HepG2 (cell line): ENCODE measurements at regions not wholly inside any gene's neighbourhood (a gene's known extent, or its start where the extent isn't known, plus 50 kb on each side); places are given as distances from the start of the nearest gene placed in this dataset.

Source experiments
- ATAC-seq: fragments of 200-7000 bp; cut with Tn5 transposase; 3 replicates; pipeline ENCODE4 v1.9.1; 2020; ENCODE audit warnings: mild to moderate bottlenecking, moderate library complexity
- BruUV-seq: library from RNA; stranded (reverse); fragments of 400-500 nt; replicated peaks from 2 replicates; lab custom pipeline; 2021; lab: Mats Ljungman, UMichigan
- CTCF ChIA-PET: fragments of 300-600 bp; formaldehyde crosslinking; extraction: SDS; loops from one replicate; lab custom pipeline; 2021; ENCODE audit warnings: low total read pairs, inconsistent platforms, low intra/inter-chr PET ratio; lab: Yijun Ruan, JAX
- POLR2A ChIA-PET: fragments of 350-600 bp; sonication (Branson Sonifier 250); formaldehyde crosslinking; loops from one replicate; lab custom pipeline; 2020; ENCODE audit warnings: antibody characterized with exemption, inconsistent platforms; lab: Yijun Ruan, JAX
- DNase-seq: peaks from one replicate; pipeline ENCODE4 v3.0.0-alpha.2; 2015; ENCODE audit warnings: low spot score
- FAIRE-seq: peaks from 3 replicates; lab custom pipeline; 2011; peaks lifted over from hg19 to GRCh38; lab: Jason Lieb, UNC
- H2AFZ ChIP-seq: one replicate; pipeline ENCODE4 v1.6.1; 2011; ENCODE audit warnings: low read length, inconsistent platforms
- H3K27ac ChIP-seq: fragments of 300-600 bp; 3 replicates; pipeline ENCODE4 v1.8.0; 2011; ENCODE audit warnings: mixed run types, mild to moderate bottlenecking, mixed read lengths, low read length, inconsistent platforms; ENCODE audit not compliant: insufficient read depth; ENCODE audit errors: extremely low read length
- H3K27me3 ChIP-seq, 2 experiments: fragments of 200-600 bp in 1 of 2; 2 replicates in 1 of 2; 3 replicates in 1 of 2; pipeline versions ENCODE4 v1.6.0 to v1.8.0; 2011; ENCODE audit warnings: low read length in 2 of 2, mild to moderate bottlenecking in 2 of 2, moderate library complexity in 2 of 2, inconsistent platforms in 1 of 2; ENCODE audit not compliant: insufficient read depth in 2 of 2, control insufficient read depth in 1 of 2
- H3K36me3 ChIP-seq, 2 experiments: fragments of 200-600 bp in 1 of 2; replicated peaks in 1 of 2; 2 replicates in 1 of 2; 3 replicates in 1 of 2; pipeline versions ENCODE4 v1.5.1 to v1.8.0; 2011; ENCODE audit warnings: low read length in 2 of 2, inconsistent platforms in 1 of 2; ENCODE audit not compliant: insufficient read depth in 2 of 2, control insufficient read depth in 1 of 2
- H3K4me1 ChIP-seq: 2 replicates; pipeline ENCODE4 v1.5.1; 2012; ENCODE audit warnings: low read length, inconsistent platforms; ENCODE audit not compliant: insufficient read depth
- H3K4me2 ChIP-seq: 2 replicates; pipeline ENCODE4 v1.6.0; 2011; ENCODE audit warnings: low read depth, low read length, inconsistent platforms
- H3K4me3 ChIP-seq, 3 experiments: fragments of 200-600 bp in 1 of 3; sonication (generic), shearing (Covaris generic) in 1 of 3; replicated peaks in 1 of 3; 2 replicates each; pipeline ENCODE4 v1.5.1; 2011 to 2016; ENCODE audit warnings: low read length in 3 of 3, inconsistent platforms in 2 of 3, low read depth in 2 of 3, mild to moderate bottlenecking in 2 of 3, control low read depth in 1 of 3, mixed read lengths in 1 of 3; ENCODE audit not compliant: insufficient read depth in 1 of 3
- H3K79me2 ChIP-seq: one replicate; pipeline ENCODE4 v1.6.1; 2011; ENCODE audit warnings: low read length, inconsistent platforms; ENCODE audit not compliant: insufficient read depth
- H3K9ac ChIP-seq: 2 replicates; pipeline ENCODE4 v1.6.0; 2011; ENCODE audit warnings: mild to moderate bottlenecking, low read depth, low read length, inconsistent platforms; ENCODE audit not compliant: insufficient read depth
- H3K9me3 ChIP-seq: 2 replicates; pipeline ENCODE4 v1.5.1; 2012; ENCODE audit warnings: mild to moderate bottlenecking, low read length
- H4K20me1 ChIP-seq: 2 replicates; pipeline ENCODE4 v1.6.0; 2011; ENCODE audit warnings: inconsistent platforms, mild to moderate bottlenecking, low read length, moderate library complexity; ENCODE audit not compliant: insufficient read depth
- CBX1 ChIP-seq: IDR thresholded peaks from one replicate; pipeline ENCODE4 v1.6.1; 2016; ENCODE audit warnings: antibody characterized with exemption, low read depth
- NR1H2 ChIP-seq: sonication (generic); formaldehyde crosslinking; IDR thresholded peaks from 2 replicates; pipeline ENCODE4 v1.8.1; 2022; ENCODE audit warnings: low read depth, missing genetic modification reagents, borderline replicate concordance
- NR2F1 ChIP-seq, 2 experiments: fragments of 450-650 bp in 1 of 2; formaldehyde crosslinking in 1 of 2; IDR thresholded peaks; 2 replicates each; pipeline versions ENCODE4 v1.5.0 to v1.6.1; 2016 to 2020; ENCODE audit warnings: mild to moderate bottlenecking in 1 of 2, missing compliant biosample characterization in 1 of 2, missing genetic modification reagents in 1 of 2, moderate library complexity in 1 of 2
- PCBP1 ChIP-seq: fragments of 200-400 bp; formaldehyde crosslinking; IDR thresholded peaks from 2 replicates; pipeline ENCODE4 v1.6.1; 2017; ENCODE audit warnings: mild to moderate bottlenecking, low read depth, low read length, borderline replicate concordance
- TRIM24 ChIP-seq: sonication (generic); formaldehyde crosslinking; IDR thresholded peaks from 2 replicates; pipeline ENCODE4 v1.8.0; 2022; ENCODE audit warnings: mild to moderate bottlenecking, missing genetic modification reagents
- ZBTB38 ChIP-seq: sonication (generic); formaldehyde crosslinking; IDR thresholded peaks from 2 replicates; pipeline ENCODE4 v1.5.1; 2020; ENCODE audit warnings: mild to moderate bottlenecking, missing genetic modification reagents
- ZNF33A ChIP-seq: sonication (generic); formaldehyde crosslinking; IDR thresholded peaks from 2 replicates; pipeline ENCODE4 v1.5.1; 2020; ENCODE audit warnings: missing genetic modification reagents, mild to moderate bottlenecking, moderate library complexity, borderline replicate concordance
- ZNF547 ChIP-seq: sonication (generic); formaldehyde crosslinking; IDR thresholded peaks from 2 replicates; pipeline ENCODE4 v1.5.1; 2020; ENCODE audit warnings: mild to moderate bottlenecking, missing genetic modification reagents
- ZSCAN31 ChIP-seq: sonication (generic); formaldehyde crosslinking; IDR thresholded peaks from 2 replicates; pipeline ENCODE4 v1.5.0; 2020; ENCODE audit warnings: low read depth, mild to moderate bottlenecking, missing genetic modification reagents
- WGBS: methylation state at CpG from one replicate; pipeline ENCODE4 v1.1.6; 2017; ENCODE audit warnings: low lambda C conversion rate; 5-methylcytosine and 5-hydroxymethylcytosine counted together
- in situ Hi-C: cut with HindIII; loops from 2 replicates; pipeline ENCODE4 v1.10.0; 2017; ENCODE audit warnings: low pct_unique_long_range_greater_than_20kb; ENCODE audit not compliant: extremely low pct_ligation_motif_present
- intact Hi-C: fragments of 100-400 bp; cut with micrococcal nuclease; formaldehyde crosslinking; loops from one replicate; pipeline ENCODE4 v1.10.0; 2022; ENCODE audit not compliant: unreplicated experiment
- TF ChIP-seq, protein P1 (sequence below): sonication (generic); formaldehyde crosslinking; IDR thresholded peaks from 2 replicates; pipeline ENCODE4 v1.9.0; 2022; ENCODE audit warnings: low read depth, missing genetic modification reagents
- TF ChIP-seq, protein P2 (sequence below): sonication (generic); formaldehyde crosslinking; conservative IDR thresholded peaks from 2 replicates; pipeline ENCODE4 v1.4.0; 2020; ENCODE audit warnings: mild to moderate bottlenecking, missing genetic modification reagents, moderate library complexity

DNA sequence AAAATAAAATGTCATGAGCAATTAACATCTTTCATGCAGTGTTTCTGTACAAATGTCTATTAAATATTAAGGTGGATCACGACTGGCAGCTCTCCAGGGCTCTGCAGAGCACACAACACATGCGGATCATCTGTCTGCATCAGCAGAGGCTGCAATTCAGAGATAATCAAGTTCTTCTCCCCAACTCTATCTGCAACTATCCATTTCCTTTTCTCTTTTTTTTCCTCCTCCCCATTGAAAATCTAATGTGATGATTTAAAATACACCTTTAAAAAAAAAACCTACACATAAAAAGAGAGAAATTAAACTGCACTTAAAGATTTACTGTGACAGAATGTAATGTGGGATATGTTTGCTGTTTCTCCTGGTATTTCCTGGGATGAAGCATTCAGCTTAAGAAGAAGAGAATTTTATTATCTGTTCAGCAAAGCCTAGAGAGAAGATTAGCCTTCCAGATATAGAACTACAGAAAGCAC lies 352.6 kb upstream of the CCDC54 start:
- Histone ChIP-seq H3K9me3 (no peaks in the 10 kb centered on the region), H3K4me3 (no peak overlapping the region), H3K4me2 (no peak overlapping the region), H3K27ac (no peak overlapping the region), H4K20me1 (no peaks in the 10 kb centered on the region), H3K79me2 (no peaks in the 10 kb centered on the region), H3K9ac (no peak overlapping the region), H3K4me1 (no peaks in the 10 kb centered on the region), H3K36me3 (no peaks in the 10 kb centered on the region), H2AFZ (no peak overlapping the region), H3K27me3 (no peaks in the 10 kb centered on the region)
- 3% methylated on average over 2 of the region's 2 CpGs for WGBS
- intact Hi-C loops: no loop called here
- ChIA-PET POLR2A (no interaction called here), CTCF (no interaction called here)
- FAIRE-seq (no peak), ATAC-seq (no peak), DNase-seq (no peak)
- no peak for TF ChIP-seq NR2F1 (CRISPR knock-in tag; IDR thresholded peaks at IDR 0.05)
- TF ChIP-seq ZSCAN31 (CRISPR knock-in tag): no peak
- TF ChIP-seq PCBP1: no peak
- TF ChIP-seq, protein P1, sequence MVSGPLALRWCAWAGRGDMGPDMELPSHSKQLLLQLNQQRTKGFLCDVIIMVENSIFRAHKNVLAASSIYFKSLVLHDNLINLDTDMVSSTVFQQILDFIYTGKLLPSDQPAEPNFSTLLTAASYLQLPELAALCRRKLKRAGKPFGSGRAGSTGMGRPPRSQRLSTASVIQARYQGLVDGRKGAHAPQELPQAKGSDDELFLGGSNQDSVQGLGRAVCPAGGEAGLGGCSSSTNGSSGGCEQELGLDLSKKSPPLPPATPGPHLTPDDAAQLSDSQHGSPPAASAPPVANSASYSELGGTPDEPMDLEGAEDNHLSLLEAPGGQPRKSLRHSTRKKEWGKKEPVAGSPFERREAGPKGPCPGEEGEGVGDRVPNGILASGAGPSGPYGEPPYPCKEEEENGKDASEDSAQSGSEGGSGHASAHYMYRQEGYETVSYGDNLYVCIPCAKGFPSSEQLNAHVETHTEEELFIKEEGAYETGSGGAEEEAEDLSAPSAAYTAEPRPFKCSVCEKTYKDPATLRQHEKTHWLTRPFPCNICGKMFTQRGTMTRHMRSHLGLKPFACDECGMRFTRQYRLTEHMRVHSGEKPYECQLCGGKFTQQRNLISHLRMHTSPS (CRISPR knock-in tag): no peak
- TF ChIP-seq CBX1: no peak
- TF ChIP-seq, protein P2, sequence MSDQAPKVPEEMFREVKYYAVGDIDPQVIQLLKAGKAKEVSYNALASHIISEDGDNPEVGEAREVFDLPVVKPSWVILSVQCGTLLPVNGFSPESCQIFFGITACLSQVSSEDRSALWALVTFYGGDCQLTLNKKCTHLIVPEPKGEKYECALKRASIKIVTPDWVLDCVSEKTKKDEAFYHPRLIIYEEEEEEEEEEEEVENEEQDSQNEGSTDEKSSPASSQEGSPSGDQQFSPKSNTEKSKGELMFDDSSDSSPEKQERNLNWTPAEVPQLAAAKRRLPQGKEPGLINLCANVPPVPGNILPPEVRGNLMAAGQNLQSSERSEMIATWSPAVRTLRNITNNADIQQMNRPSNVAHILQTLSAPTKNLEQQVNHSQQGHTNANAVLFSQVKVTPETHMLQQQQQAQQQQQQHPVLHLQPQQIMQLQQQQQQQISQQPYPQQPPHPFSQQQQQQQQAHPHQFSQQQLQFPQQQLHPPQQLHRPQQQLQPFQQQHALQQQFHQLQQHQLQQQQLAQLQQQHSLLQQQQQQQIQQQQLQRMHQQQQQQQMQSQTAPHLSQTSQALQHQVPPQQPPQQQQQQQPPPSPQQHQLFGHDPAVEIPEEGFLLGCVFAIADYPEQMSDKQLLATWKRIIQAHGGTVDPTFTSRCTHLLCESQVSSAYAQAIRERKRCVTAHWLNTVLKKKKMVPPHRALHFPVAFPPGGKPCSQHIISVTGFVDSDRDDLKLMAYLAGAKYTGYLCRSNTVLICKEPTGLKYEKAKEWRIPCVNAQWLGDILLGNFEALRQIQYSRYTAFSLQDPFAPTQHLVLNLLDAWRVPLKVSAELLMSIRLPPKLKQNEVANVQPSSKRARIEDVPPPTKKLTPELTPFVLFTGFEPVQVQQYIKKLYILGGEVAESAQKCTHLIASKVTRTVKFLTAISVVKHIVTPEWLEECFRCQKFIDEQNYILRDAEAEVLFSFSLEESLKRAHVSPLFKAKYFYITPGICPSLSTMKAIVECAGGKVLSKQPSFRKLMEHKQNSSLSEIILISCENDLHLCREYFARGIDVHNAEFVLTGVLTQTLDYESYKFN (CRISPR knock-in tag): no peak
- no peak for TF ChIP-seq ZBTB38
- no peak for TF ChIP-seq ZNF547 (CRISPR knock-in tag)
- TF ChIP-seq NR1H2: no peak
- TF ChIP-seq TRIM24: no peak
- no peak for TF ChIP-seq ZNF33A (CRISPR knock-in tag)
- in situ Hi-C loops: no loop called here
- BruUV-seq: no TSS peak
